A549 (cell line): ENCODE measurements at regions not wholly inside any gene's neighbourhood (a gene's known extent, or its start where the extent isn't known, plus 50 kb on each side); places are given as distances from the start of the nearest gene placed in this dataset.
"Not testable (repeated sequence)": the region's sequence is repeated elsewhere in the genome, so short reads cannot be mapped to it uniquely, and the experiment has no call there.

Source experiments
- CTCF ChIP-seq: fragments of >200 bp; sonication (Bioruptor Twin); formaldehyde crosslinking; IDR thresholded peaks from 3 replicates; pipeline ENCODE4 v1.5.1; 2016
- EHF ChIP-seq: fragments of 250-450 bp; sonication (Bioruptor Pico); IDR thresholded peaks from 2 replicates; pipeline ENCODE4 v1.5.0; 2020; ENCODE audit warnings: mild to moderate bottlenecking
- EHMT2 ChIP-seq: fragments of 200-600 bp; sonication (generic); IDR thresholded peaks from 2 replicates; pipeline ENCODE4 v1.6.1; 2016; ENCODE audit warnings: antibody characterized with exemption, low read depth, mild to moderate bottlenecking, moderate library complexity
- EP300 ChIP-seq, 2 experiments: fragments of >200 bp; sonication (Bioruptor Twin); formaldehyde crosslinking; IDR thresholded peaks; 2 replicates in 1 of 2; 3 replicates in 1 of 2; pipeline ENCODE4 v1.6.1; 2016 to 2017
- HDAC2 ChIP-seq: fragments of 200-600 bp; sonication (generic); IDR thresholded peaks from 2 replicates; pipeline ENCODE4 v1.6.1; 2016
- JUNB ChIP-seq: fragments of >200 bp; sonication (Bioruptor Twin); formaldehyde crosslinking; IDR thresholded peaks from 2 replicates; pipeline ENCODE4 v1.6.1; 2016
- KDM1A ChIP-seq: fragments of 200-600 bp; sonication (generic); IDR thresholded peaks from 2 replicates; pipeline ENCODE4 v1.6.1; 2016; ENCODE audit warnings: low read depth, mild to moderate bottlenecking
- MAX ChIP-seq: IDR thresholded peaks from 2 replicates; pipeline ENCODE4 v1.6.1; 2012
- MAZ ChIP-seq: fragments of 150-350 bp; IDR thresholded peaks from 2 replicates; pipeline ENCODE4 v1.6.1; 2014; ENCODE audit warnings: antibody characterized with exemption, low read depth, low read length, borderline replicate concordance
- MYC ChIP-seq: IDR thresholded peaks from 2 replicates; pipeline ENCODE4 v1.6.1; 2012; ENCODE audit warnings: mild to moderate bottlenecking, inconsistent platforms, low read length, improper control_type of control experiment, borderline replicate concordance
- NPAS2 ChIP-seq: fragments of 250-450 bp; sonication (Bioruptor Pico); IDR thresholded peaks from 2 replicates; pipeline ENCODE4 v1.8.0; 2022; ENCODE audit warnings: mild to moderate bottlenecking, moderate library complexity, borderline replicate concordance
- POLR2A ChIP-seq: IDR thresholded peaks from 2 replicates; pipeline ENCODE4 v1.6.1; 2012; ENCODE audit warnings: mild to moderate bottlenecking, low read length
- SMC3 ChIP-seq: fragments of >200 bp; sonication (Bioruptor Twin); formaldehyde crosslinking; IDR thresholded peaks from 3 replicates; pipeline ENCODE4 v1.6.1; 2018; ENCODE audit warnings: inconsistent platforms

DNA sequence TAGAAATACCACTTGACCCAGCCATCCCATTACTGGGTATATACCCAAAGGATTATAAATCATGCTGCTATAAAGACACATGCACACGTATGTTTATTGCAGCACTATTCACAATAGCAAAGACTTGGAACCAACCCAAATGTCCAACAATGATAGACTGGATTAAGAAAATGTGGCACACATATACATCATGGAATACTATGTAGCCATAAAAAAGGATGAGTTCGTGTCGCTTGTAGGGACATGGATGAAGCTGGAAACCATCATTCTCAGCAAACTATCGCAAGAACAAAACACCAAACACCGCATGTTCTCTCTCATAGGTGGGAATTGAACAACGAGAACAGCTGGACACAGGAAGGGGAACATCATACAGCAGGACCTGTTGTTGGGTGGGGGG is 68.1 kb upstream of the PLEKHG4B start:
- not testable (repeated sequence) for TF ChIP-seq CTCF; MAZ; EHMT2; JUNB; POLR2A; HDAC2; EHF (CRISPR knock-in tag); MYC; NPAS2 (CRISPR knock-in tag); EP300 (IDR thresholded peaks at IDR 0.05); MAX; SMC3; KDM1A
